D341Med (cell line): ENCODE measurements at regions not wholly inside any gene's neighbourhood (a gene's known extent, or its start where the extent isn't known, plus 50 kb on each side); places are given as distances from the start of the nearest gene placed in this dataset.

Experiments used
- DNase-seq: peaks from one replicate; pipeline ENCODE4 v3.0.0; 2012; ENCODE audit warnings: low spot score

- no peak for DNase-seq
Measured at GRCh38 chr6:126529637-126530362, 189.9 kb downstream of the CENPW start.

DNA sequence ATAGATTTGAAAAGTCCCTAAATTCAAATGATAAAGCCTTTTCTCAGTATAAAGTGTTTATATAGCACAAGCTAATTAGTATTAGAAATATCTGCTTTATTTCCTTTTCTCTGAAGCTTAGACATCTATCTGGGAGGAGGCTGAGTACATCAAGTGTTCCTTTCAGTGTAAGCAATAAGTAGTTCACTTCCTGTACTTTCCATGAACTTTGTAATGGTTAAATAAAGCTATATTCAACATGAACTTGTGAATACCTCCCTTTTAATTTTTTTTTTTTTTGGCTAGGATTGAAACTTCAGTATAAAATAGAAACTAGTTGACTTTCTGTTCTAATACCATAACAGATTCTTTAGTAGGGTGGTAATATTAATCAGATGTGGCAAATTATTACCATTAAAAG is 190.9 kb downstream of the CENPW start:
- no peak for DNase-seq

DNA sequence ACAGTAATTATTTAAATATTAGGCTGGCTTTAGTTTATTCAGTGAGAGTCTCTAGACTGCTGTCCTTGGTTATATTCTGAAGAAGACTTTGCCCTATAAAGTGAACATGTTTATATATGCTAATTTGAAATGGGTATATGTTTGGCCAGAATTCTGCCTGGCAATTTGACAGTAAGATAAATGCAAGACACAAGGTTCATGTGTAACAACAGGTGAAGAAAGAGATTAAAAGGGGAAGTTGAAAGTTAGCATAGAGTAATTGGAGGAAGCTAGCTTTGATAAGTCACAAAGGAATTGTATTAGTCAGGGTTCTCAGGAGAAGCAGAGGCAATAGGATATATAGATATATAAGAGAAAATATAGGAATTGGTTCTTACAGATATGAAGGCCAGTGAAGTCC is 191.4 kb downstream of the CENPW start:
- DNase-seq: no peak

GRCh38 chr6:126531840-126532239 is 191.9 kb downstream of the CENPW start:
- DNase-seq: no peak

DNA sequence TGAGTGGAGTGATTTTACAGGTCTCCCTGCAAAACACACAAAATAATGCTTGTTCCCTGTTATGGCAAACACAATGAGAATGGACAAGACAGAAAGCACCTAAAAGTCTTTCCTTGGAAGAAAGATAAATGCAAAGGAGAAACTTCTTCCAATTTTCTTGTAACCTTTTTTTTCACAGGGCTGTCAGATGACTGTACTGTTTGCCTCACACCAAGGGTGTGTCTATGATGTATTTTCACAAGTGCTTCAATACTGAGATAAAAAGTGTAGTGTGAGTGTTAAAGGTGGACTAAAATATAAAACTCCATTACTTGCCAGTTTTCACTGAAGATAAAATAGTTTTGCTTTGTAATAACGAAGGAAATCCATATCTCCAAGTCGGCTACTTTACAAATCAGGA is 194.5 kb downstream of the CENPW start:
- no peak for DNase-seq

DNA sequence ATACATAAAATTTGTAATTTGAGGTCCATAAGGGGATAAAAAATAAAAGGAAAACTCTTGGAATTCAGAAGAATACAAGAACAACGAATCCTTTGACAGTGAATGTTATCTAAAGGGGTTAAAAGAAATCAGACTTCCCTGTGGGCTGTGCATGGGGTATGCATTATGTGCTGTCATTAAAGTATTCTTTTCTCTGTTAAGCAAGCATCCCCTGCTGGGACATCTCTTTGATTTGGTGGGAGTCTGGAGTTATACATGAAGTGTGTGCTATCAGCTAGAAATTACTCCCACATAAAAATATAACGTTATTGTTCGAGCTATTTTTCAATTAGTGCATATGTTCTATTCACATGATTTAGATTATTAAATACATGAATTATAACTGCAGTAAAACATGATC is 195.2 kb downstream of the CENPW start:
- DNase-seq: no peak

DNA sequence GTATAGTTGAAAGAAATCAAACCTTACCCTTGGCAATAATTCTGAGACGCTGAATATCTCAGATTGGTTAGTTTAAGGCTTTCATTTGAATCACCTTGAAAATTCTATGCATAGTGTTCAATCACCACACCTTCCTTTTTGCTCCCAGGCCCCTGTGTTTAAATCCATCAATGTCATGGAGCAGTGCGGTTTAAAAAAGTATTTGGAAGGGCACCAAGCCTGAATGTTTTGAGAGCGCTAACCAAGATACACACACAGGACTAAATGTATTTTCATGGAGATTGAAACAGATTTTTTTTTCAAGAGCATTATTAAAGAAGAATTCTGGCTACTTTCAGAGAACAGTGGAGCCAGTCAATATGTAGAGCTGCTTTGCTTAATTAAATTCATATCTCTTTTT is 195.7 kb downstream of the CENPW start:
- DNase-seq: no peak

DNA sequence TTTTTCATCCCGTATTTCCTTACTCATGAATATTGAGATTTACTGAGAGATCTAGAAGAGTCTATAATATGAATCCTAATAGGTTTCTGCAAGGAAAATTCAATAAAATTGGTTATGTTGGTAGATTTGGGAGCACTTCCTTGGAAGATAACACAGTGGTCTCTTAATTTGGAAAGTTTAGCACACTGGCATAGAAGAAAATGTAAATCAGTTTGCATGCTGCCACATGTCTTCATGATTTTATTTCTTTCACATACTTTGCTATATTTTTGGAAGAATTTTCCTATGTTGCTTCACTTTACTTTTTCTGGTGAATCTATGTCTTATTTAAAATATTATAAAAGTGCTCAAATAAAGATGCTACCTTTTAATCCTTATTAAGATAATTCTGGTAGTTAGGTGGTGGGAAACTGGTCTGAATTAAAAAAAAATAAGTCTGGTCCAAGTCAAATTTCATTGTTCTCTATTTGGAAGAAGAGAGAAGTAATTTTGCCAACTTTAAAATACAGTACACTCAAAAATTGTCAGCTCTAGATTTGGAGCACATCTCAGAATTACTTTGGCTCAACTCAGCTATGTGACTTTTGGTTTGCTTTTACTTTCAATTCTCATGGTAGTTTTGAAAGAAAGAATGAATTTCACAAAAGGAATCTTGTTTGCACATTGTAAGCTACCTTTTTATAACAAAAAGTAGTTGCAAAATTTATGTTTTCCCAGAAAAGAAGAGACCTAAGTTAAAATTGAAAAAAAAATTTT is 197.3 kb downstream of the CENPW start:
- DNase-seq: no peak

DNA sequence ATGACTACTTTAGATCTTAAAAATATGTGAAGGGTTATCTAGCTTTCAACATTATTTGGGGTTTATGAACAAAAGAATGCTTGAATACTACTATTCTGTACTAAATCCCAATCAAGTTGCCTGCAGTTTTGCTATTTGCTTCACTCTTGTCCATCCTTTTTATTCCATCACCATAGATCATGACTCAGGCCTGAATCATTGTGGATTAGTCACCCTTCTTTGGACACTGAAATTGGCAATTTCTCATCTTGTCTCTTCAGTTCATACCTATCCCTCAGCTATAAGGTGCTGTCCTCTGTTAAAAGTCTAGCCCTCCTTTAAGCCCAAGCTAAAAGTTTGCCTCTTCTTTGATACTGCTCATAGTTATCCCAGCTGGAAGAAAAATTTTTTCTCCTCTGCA is 199.1 kb downstream of the CENPW start:
- DNase-seq: no peak

DNA sequence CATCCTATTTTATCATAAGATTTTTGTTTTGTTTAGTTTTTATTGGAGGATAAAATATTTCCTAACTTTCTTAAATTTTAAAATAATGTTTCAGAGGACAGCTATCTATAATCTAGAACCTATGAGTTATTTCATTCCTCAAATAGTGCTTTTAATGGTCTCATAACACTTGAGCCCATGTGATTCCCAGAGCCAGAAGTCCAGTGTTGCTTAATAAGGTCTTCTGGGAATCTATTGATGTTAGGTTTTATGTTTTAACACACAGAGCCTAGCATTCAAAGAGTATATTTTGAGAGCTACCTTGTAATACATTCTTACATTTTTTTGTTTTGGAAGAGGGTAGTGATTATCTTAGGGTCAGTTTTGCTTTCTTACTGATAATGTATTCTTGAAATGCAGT is 200.2 kb downstream of the CENPW start:
- no peak for DNase-seq

- DNase-seq: no peak
Measured at GRCh38 chr6:126541806-126542491, 202.0 kb downstream of the CENPW start.

DNA sequence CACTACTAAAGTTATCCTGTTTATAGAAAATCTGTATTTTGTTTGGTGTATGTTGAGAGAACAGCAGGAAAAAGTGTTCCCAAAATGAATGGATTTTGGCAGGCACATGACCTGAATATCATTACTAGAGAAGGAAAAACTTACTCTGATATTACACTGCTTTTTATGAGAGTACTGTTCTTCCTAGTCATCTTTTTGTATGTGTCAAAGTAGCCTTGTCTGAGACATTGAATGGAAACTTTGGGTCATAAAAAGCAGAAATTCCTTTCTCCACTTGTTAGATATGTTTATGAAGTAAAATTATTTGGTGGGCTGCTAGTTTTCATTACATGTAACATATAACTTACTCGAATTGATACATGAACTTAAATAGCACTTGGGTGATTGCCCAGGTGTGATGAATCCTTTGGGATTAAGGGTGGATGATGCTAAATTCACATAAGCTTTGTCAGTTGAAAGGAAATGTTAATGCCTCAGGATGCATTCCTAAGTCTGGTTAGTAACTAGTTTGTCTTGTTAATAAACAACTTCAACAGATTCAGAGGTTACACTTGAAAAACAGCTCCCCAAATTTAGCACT is 206.7 kb downstream of the CENPW start:
- DNase-seq: no peak

- no peak for DNase-seq
Measured at GRCh38 chr6:126548300-126548699, 208.4 kb downstream of the CENPW start.

DNA sequence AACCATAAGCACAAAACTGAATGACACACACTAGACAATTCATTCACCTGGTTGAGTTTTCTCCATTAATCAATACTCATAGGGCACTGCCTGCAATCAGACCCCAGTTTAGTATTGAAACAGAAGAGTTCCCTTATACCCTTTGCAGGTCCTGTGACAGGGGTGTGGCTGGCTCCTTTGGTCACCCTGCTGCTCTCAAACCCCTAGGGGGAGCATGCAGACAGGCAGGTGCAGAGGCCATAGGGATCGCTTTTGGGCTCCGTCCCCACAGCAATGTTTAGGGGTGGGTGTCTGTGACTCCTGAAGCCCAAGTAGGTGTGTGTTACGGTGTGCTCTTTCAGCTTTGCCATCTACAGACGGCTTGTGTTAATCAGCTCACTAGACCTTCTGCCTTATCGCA is 210.4 kb downstream of the CENPW start:
- no peak for DNase-seq

DNA sequence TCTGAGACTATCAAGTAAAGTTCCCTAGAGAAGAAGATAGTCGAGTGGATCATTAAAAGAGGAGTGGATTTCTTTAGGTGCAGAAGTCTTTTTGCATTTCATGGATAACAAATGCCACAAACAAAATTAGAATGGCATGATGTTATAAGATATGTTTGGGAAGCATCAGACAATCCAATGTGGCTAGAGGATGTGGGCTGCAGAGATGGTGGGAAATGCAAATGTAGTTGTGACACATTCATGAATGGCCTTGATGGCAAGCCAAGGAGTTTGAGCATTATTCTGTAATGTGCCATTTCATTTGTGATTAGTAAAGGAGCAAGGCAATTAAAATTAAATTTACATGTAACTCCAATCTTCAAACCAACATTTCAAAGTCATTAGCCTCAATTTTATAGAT is 211.9 kb downstream of the CENPW start:
- no peak for DNase-seq

DNA sequence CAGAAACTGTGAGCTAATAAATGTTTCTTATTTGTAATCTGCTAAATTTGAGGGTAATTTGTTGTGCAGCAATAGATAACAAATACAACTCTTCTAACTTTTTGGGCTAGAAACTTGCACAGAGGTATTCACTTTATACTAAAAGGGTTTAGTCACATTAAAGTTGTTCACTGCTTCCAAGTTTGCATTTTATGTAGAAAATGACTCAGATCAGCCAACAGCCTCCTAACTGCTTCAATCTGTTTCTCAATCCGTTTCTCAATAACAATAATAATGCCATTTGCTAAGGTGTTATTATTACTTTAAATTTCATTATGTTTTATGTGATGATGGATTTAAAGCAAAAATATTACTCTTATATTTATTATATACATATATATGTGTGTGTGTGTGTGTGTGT is 213.9 kb downstream of the CENPW start:
- DNase-seq: no peak

DNA sequence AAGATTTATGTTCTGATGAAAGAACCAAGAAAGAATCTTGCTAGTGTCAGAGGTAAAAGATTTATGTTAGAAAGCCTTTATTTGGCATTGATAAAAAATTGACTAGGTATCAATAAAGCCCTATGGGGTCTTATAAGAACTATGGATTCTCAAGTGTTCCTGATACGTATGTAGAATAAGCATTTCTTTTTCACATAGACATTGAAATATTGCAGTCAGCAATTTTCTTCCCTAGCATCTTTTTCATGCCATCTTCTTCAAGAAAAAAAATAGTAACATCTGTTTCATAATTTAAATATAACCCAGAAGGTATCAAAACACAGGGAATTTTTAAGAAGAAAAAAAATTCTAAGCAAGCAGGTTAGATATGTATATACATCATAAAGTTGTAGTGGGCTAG is 230.6 kb downstream of the CENPW start:
- no peak for DNase-seq

DNA sequence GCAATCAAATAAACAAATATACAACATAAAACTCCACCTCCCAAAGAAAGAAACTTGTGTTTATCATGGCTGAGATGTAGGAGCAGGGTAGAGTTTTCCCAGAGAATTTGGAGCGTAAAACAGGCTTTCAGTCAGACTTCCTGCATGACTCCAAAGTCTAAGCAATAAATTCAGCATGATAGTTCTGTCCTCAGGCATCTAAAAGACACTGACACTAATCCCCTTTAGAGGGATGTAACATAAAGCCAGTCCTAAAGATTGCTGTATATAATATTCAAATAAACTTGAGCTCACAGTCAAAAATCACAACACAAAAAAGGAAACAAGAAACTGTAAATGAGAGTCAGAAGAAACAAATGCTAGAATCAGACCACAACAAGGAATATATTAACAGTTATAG is 234.4 kb downstream of the CENPW start:
- DNase-seq: no peak

DNA sequence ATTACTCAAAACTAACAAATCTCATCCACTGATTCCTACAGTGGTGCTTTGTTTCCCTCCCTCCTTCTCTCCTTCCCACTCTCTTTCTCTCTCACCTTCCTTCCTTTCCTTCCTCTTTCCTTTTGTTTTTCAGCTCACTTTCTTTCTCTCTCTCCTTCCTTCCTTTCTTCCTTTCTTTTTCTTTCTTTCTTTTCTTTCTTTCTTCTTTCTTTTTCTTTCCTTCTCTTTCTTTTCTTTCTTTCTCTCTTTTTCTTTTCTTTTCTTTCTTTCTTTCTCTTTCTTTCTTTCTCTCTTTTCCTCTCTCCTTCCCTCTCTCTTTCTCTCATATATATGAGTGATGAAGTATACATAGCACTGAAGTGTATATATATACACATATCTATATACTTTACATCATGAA is 241.4 kb downstream of the CENPW start:
- DNase-seq: no peak

DNA sequence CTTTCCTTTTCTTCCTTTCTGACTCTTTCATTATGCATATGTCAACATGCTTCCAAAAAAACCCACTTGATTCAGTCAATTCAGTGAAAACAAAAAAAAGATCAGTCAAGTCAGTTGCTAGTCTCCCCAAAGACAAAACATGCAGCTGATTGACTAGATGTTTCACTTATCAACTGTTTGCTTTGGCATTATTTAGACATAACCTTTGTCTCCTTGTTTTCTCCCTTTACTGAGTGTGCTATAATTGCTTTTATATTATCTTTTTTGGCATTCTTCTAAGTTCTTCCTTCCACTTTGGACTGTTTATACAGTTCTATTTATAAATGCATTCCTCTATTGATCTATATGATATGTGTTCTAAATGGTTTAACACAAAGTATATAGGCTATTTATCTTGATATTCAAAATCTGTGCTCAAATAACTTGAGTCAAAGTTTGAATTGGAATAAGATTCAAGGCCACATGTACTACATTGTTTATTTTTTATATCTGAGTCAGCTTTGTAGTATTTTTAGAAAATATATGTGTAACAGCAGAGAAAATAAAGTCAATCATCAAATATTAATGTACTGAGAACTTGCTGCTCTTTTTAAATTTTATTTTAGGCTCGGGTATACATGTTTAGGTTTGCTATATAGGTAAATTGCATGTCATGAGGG is 260.5 kb downstream of the CENPW start:
- no peak for DNase-seq

GRCh38 chr6:126603410-126603809 is 263.5 kb downstream of the CENPW start:
- no peak for DNase-seq

GRCh38 chr6:126605089-126605488 is 265.2 kb downstream of the CENPW start:
- no peak for DNase-seq
